CD14-positive monocyte (primary cell): ENCODE measurements at regions not wholly inside any gene's neighbourhood (a gene's known extent, or its start where the extent isn't known, plus 50 kb on each side); places are given as distances from the start of the nearest gene placed in this dataset.

ENCODE experiments used
- DNase-seq, 3 donors: peaks; one replicate each; pipeline ENCODE4 v3.0.0-alpha.2; 2011 to 2022
- H2AFZ ChIP-seq: 2 replicates; pipeline ENCODE4 v1.6.0; 2012; ENCODE audit warnings: mild to moderate bottlenecking, low read depth, low read length, inconsistent platforms; ENCODE audit not compliant: insufficient read depth, poor library complexity, severe bottlenecking
- H3K27ac ChIP-seq, 2 donors: 1 replicate in 1 of 2; 2 replicates in 1 of 2; pipeline ENCODE4 v1.5.1; 2012 to 2013; ENCODE audit warnings: low read length in 2 of 2, control low read depth in 1 of 2, inconsistent platforms in 1 of 2, low read depth in 1 of 2, mild to moderate bottlenecking in 1 of 2
- H3K27me3 ChIP-seq, 2 donors: one replicate each; pipeline versions ENCODE4 v1.6.0 to v1.6.1; 2011 to 2013; ENCODE audit warnings: low read length in 2 of 2; ENCODE audit not compliant: control insufficient read depth in 2 of 2, insufficient read depth in 2 of 2
- H3K36me3 ChIP-seq, 2 donors: replicated peaks in 1 of 2; 1 replicate in 1 of 2; 2 replicates in 1 of 2; pipeline versions ENCODE4 v1.5.1 to v1.6.1; 2012 to 2013; ENCODE audit warnings: low read length in 2 of 2, control low read depth in 1 of 2, inconsistent platforms in 1 of 2, mild to moderate bottlenecking in 1 of 2; ENCODE audit not compliant: insufficient read depth in 2 of 2, control insufficient read depth in 1 of 2
- H3K4me1 ChIP-seq, 2 donors: 1 replicate in 1 of 2; 2 replicates in 1 of 2; pipeline versions ENCODE4 v1.5.1 to v1.6.1; 2012 to 2013; ENCODE audit warnings: low read length in 2 of 2, control low read depth in 1 of 2, inconsistent platforms in 1 of 2, mild to moderate bottlenecking in 1 of 2, moderate library complexity in 1 of 2; ENCODE audit not compliant: insufficient read depth in 2 of 2, control insufficient read depth in 1 of 2
- H3K4me2 ChIP-seq: replicated peaks from 2 replicates; pipeline ENCODE3; 2012; ENCODE audit warnings: low read length, moderate library complexity, mild to moderate bottlenecking; ENCODE audit not compliant: poor library complexity, severe bottlenecking; ENCODE audit errors: extremely low read depth
- H3K4me3 ChIP-seq, 3 experiments: fragments of 200-600 bp in 1 of 3; sonication (generic) in 1 of 3; replicated peaks in 1 of 3; 1 replicate in 2 of 3; 2 replicates in 1 of 3; pipeline ENCODE4 v1.5.1; 2011 to 2013; ENCODE audit warnings: low read length in 3 of 3, mild to moderate bottlenecking in 3 of 3, control low read depth in 2 of 3, low read depth in 2 of 3, inconsistent platforms in 1 of 3, moderate library complexity in 1 of 3
- H3K79me2 ChIP-seq: 2 replicates; pipeline ENCODE4 v1.6.0; 2012; ENCODE audit warnings: mild to moderate bottlenecking, control low read depth, inconsistent platforms, low read length, moderate library complexity; ENCODE audit not compliant: insufficient read depth
- H3K9ac ChIP-seq: 2 replicates; pipeline ENCODE4 v1.6.0; 2017; ENCODE audit warnings: low read length, mild to moderate bottlenecking; ENCODE audit not compliant: insufficient read depth, poor library complexity, severe bottlenecking
- H3K9me3 ChIP-seq, 2 donors: replicated peaks in 1 of 2; 1 replicate in 1 of 2; 2 replicates in 1 of 2; pipeline versions ENCODE4 v1.5.1 to v1.6.1; 2012 to 2013; ENCODE audit warnings: low read length in 2 of 2, control low read depth in 1 of 2; ENCODE audit not compliant: control insufficient read depth in 1 of 2, insufficient read depth in 1 of 2
- H4K20me1 ChIP-seq: 2 replicates; pipeline ENCODE4 v1.6.0; 2012; ENCODE audit warnings: mild to moderate bottlenecking, low read length, control low read depth, moderate library complexity; ENCODE audit not compliant: insufficient read depth
- H3K27ac Mint-ChIP-seq, 7 donors: one replicate each; pipeline ENCODE4 v1.8.0; 2020; ENCODE audit warnings: mild to moderate bottlenecking in 7 of 7, mixed read lengths in 7 of 7, moderate library complexity in 6 of 7, inconsistent platforms in 2 of 7
- H3K27me3 Mint-ChIP-seq, 3 donors: one replicate each; pipeline ENCODE4 v1.8.0; 2021 to 2022; ENCODE audit warnings: low read depth in 3 of 3, mild to moderate bottlenecking in 3 of 3, mixed read lengths in 3 of 3, moderate library complexity in 3 of 3, inconsistent platforms in 1 of 3
- H3K36me3 Mint-ChIP-seq, 2 donors: one replicate each; pipeline ENCODE4 v1.8.0; 2020; ENCODE audit warnings: mixed read lengths in 2 of 2, inconsistent platforms in 1 of 2, mild to moderate bottlenecking in 1 of 2
- H3K4me1 Mint-ChIP-seq: one replicate; pipeline ENCODE4 v1.8.0; 2020; ENCODE audit warnings: mild to moderate bottlenecking, mixed read lengths
- H3K4me3 Mint-ChIP-seq, 2 donors: one replicate each; pipeline ENCODE4 v1.8.0; 2020; ENCODE audit warnings: mild to moderate bottlenecking in 2 of 2, mixed read lengths in 2 of 2, moderate library complexity in 1 of 2
- H3K9me3 Mint-ChIP-seq, 7 donors: one replicate each; pipeline ENCODE4 v1.8.0; 2020 to 2022; ENCODE audit warnings: mixed read lengths in 7 of 7, mild to moderate bottlenecking in 6 of 7, moderate library complexity in 6 of 7, inconsistent platforms in 2 of 7
- WGBS: methylation state at CpG from one replicate; pipeline ENCODE4 v1.1.5; 2013; ENCODE audit warnings: missing lambda C conversion rate; ENCODE audit not compliant: insufficient coverage; 5-methylcytosine and 5-hydroxymethylcytosine counted together
- intact Hi-C, 2 donors: fragments of 100-400 bp; cut with micrococcal nuclease; formaldehyde crosslinking; loops; one replicate each; pipeline versions ENCODE4 v1.15.0 to v1.15.1; 2023
- TF ChIP-seq, protein P1 (sequence below): fragments of 200-600 bp; IDR thresholded peaks from one replicate; pipeline ENCODE4 v1.8.0; 2022; ENCODE audit warnings: antibody characterized with exemption, mild to moderate bottlenecking

DNA sequence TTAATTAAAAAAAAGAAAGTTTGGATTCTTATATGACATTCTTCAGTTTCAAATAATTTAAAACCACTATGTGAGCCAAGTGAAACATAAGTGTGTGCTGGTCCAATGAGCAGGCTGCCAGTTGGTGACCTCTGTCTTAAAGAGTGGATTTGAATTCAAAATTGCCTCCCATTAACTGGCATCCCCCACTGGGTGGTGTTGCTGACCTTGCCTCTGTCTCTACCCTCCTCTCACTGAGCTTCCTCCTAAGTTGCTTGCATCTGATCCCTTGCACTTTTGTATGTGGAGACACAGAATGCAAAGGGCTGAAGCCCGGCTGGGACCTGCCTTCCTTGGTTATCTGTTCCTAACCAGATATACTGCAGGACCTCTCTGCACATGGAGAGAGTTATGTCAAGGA is 160.6 kb downstream of the CYLD start:
- Mint-ChIP-seq H3K27ac (no peak overlapping the region), H3K36me3 (no peaks in the 10 kb centered on the region), H3K4me1 (peaks cover 6% of the 10 kb centered on the region), H3K4me3 (no peak overlapping the region), H3K9me3 (peaks cover 0 to 3% (median 0%) of the 10 kb centered on the region in 7 donors), H3K27me3 (peaks cover 6 to 18% (median 17%) of the 10 kb centered on the region in 3 donors)
- H3K4me1 ChIP-seq: peaks cover 0 to 8% of the 10 kb centered on the region in 2 donors
- no peak overlapping the region for H3K4me2 ChIP-seq
- no peak for DNase-seq
- no peaks in the 10 kb centered on the region for H4K20me1 ChIP-seq
- no peak overlapping the region for H3K27ac ChIP-seq
- H3K9ac ChIP-seq: no peak overlapping the region
- H3K4me3 ChIP-seq: no peak overlapping the region
- intact Hi-C loops: no loop called here
- TF ChIP-seq, protein P1, sequence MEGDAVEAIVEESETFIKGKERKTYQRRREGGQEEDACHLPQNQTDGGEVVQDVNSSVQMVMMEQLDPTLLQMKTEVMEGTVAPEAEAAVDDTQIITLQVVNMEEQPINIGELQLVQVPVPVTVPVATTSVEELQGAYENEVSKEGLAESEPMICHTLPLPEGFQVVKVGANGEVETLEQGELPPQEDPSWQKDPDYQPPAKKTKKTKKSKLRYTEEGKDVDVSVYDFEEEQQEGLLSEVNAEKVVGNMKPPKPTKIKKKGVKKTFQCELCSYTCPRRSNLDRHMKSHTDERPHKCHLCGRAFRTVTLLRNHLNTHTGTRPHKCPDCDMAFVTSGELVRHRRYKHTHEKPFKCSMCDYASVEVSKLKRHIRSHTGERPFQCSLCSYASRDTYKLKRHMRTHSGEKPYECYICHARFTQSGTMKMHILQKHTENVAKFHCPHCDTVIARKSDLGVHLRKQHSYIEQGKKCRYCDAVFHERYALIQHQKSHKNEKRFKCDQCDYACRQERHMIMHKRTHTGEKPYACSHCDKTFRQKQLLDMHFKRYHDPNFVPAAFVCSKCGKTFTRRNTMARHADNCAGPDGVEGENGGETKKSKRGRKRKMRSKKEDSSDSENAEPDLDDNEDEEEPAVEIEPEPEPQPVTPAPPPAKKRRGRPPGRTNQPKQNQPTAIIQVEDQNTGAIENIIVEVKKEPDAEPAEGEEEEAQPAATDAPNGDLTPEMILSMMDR: no peak
- H3K27me3 ChIP-seq: no peaks in the 10 kb centered on the region
- WGBS: no CpG with 5 or more reads among the region's 1 CpG
- H3K79me2 ChIP-seq: no peaks in the 10 kb centered on the region
- H3K9me3 ChIP-seq: no peaks in the 10 kb centered on the region
- no peaks in the 10 kb centered on the region for H3K36me3 ChIP-seq
- H2AFZ ChIP-seq: no peak overlapping the region

DNA sequence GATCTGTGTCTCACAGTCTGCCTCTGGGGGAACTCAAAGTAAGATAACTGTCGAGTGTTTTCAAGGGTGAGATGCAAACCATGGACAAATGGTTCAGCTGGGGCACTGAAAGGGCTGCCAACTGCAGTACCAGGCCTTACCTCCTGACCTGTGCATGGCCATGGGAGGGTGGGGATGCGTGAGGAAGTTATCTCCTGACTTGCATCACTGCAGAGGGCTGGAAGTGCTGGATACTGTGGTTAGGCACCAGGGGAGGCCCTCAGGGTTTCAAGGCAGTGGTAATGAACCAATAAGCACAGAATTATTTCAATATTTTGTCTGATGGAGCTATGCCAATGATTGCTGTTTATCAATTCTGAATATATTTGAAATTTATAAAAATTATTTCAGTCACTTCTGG is 159.2 kb downstream of the CYLD start:
- Histone ChIP-seq H3K36me3 (no peaks in the 10 kb centered on the region), H3K4me3 (no peak overlapping the region), H2AFZ (no peak overlapping the region), H3K9me3 (no peaks in the 10 kb centered on the region), H3K27me3 (no peaks in the 10 kb centered on the region), H3K4me1 (peaks cover 0 to 8% of the 10 kb centered on the region in 2 donors), H3K4me2 (no peak overlapping the region), H3K79me2 (no peaks in the 10 kb centered on the region), H4K20me1 (no peaks in the 10 kb centered on the region), H3K9ac (no peak overlapping the region), H3K27ac (no peak overlapping the region)
- TF ChIP-seq, protein P1: no peak
- peaks cover 6% of the 10 kb centered on the region for H3K4me1 Mint-ChIP-seq
- intact Hi-C loops: no loop called here
- peaks cover 0 to 8% (median 5%) of the 10 kb centered on the region in 7 donors for H3K9me3 Mint-ChIP-seq
- WGBS: 100% methylated on average over 2 of the region's 2 CpGs
- H3K4me3 Mint-ChIP-seq: no peak overlapping the region
- peak overlapping the region in 1 of 7 donors; percentile 12 for H3K27ac Mint-ChIP-seq
- no peaks in the 10 kb centered on the region for H3K36me3 Mint-ChIP-seq
- no peak for DNase-seq
- H3K27me3 Mint-ChIP-seq: peaks cover 6 to 19% (median 16%) of the 10 kb centered on the region in 3 donors
